Smooth muscle cell of the brain vasculature (primary cell): ENCODE measurements at regions not wholly inside any gene's neighbourhood (a gene's known extent, or its start where the extent isn't known, plus 50 kb on each side); places are given as distances from the start of the nearest gene placed in this dataset.

Experiments
- DNase-seq: peaks from one replicate; pipeline ENCODE4 v3.0.0-alpha.2; 2012; ENCODE audit warnings: low read depth, low spot score

DNA sequence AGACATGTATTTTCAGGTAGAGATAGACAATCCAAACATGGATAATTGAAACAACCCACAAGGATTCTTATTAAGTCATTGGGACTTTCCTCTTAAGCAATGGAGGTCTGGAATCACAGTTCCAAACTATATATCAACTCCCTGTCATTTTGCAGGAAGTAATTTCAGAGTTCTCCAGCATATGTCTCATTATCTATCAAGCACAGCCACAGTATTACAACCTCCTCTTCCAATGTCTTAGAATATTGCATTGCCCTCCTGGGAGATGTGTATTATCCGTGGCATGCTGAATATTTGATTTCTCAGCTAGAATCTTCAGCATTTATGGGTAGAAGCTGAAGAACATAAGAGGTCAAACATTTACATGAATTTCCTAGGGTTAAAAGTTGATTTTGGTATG lies 1255.8 kb downstream of the SORCS1 start:
- no peak for DNase-seq

DNA sequence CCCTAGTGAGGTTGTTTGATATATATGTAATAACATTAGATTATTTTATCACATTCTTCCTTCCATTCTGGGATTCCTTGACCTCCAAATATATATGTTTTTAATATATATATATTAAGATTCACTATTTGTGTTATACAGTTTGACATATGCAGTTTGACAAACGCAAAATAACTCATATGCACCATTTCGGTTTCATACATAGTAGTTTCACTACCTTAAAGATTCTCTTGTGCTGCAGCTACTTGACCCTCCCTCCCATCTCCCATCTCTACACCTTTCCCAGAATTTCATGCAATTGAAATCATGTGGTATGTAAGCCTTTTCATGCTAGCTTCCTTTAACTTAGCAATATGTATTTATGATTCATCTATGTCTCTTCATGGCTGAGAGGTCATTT lies 1244.4 kb downstream of the SORCS3 start:
- no peak for DNase-seq

DNA sequence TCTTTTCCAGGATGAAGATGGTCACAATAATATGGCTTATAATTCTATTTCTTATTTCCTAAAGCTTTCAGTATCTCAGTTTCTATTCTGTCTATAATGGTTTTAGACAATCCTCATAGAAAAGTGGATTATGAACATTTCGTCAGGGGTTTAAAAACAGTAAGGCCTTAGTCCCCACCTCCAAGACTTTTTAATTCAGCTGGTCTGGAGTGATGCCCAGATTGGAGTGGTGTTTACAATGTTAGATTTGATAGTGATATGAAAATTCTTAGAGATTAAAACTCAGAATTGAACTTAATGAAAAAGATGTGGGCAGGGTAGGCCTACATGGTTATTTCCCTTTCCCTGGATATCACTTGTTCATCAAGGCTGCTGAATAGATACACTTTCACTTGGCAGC lies 1238.3 kb downstream of the SORCS3 start:
- DNase-seq, result no peak

DNA sequence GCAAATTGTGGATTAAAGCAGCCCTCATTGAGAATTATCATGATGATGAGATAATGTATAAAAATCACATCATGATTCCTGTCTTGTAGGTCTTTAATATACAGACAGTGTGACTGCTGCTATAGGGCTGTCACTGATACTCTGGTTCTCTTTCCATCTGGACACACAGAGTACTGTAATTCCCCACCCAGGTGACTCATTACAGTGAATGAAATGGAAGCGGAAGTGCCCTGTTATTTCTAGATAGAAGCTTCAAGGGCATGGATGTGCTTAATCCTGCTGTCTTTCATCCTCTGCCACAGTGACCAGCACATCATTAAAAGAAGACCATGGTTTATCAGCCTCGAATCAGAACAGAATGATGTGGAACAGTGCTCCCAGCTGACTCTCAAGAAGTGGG lies 1234.0 kb downstream of the SORCS3 start:
- DNase-seq, result no peak

DNA sequence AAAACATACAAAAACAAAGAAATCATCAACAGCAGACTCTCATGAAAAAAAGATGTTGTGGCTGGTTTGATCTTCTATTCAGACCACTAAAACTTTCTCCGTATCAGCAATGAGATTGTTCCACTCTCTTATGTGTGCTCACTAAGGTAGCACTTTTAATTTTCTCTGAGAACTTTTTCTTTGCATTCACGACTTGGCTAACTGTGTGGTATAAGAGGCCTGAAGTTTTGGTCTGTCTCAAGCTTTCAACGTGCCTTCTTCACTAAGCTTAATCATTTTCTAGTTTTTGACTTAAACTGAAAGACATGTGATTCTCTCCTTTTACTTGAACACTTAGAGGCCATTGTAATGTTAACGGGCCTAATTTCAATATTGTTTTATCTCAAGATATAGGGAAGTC lies 1231.6 kb downstream of the SORCS3 start:
- DNase-seq, result no peak

- DNase-seq, result no peak
Observed at GRCh38 chr10:105868935-105869334, 1227.8 kb downstream of the SORCS3 start.

GRCh38 chr10:105864854-105865253 lies 1223.8 kb downstream of the SORCS3 start:
- DNase-seq, result no peak

- DNase-seq, result no peak
Observed at GRCh38 chr10:105857268-105858264, 1216.5 kb downstream of the SORCS3 start.

GRCh38 chr10:105855791-105856190 lies 1214.7 kb downstream of the SORCS3 start:
- no peak for DNase-seq

- DNase-seq, result no peak
Observed at GRCh38 chr10:105844676-105845570, 1203.8 kb downstream of the SORCS3 start.

GRCh38 chr10:105844241-105844640 lies 1203.2 kb downstream of the SORCS3 start:
- DNase-seq, result no peak

GRCh38 chr10:105843786-105844185 lies 1202.7 kb downstream of the SORCS3 start:
- DNase-seq, result no peak

DNA sequence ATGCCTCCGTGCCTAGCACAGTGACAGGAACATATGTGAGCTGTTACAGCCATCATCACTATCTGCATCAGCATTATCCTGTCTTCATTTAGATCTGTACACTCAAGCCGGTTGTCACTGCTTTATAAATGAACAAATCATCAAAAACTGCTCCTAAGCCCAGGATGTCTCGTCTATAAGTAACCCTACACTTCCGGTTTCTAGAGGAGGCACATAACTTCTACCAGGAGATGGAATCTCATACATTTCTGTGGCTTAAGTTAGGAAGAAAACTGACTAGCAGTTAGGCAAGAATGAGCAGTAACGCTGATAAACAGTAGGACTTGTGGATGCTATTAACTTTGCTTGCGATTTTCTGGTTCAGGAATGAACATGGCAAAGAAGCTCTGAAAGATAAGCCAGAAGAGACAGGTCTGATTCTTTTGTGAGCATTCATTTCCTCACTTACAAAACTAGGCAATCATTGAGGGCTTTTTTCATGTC lies 1199.2 kb downstream of the SORCS3 start:
- DNase-seq, result no peak

GRCh38 chr10:105838392-105838791 lies 1197.3 kb downstream of the SORCS3 start:
- DNase-seq, result no peak

DNA sequence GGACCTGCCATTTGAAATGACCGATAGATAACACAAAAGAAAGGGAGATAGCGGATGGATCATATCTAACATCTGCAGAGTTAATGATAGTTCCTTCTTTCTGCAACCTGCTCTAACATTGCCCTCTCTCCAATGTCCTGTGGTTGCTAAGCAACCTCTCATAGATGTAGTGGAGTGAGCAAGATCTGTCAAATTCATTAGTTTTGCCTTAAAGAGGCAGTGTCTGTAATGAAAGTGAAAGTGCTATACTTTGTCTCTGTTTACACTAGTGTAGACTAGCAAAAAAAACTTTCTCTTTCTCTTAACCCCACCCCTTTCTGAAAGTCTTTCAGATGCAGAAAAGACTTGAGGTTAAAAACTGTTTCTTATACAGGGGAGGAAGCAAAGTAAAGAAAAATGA lies 1196.9 kb downstream of the SORCS3 start:
- DNase-seq, result no peak

DNA sequence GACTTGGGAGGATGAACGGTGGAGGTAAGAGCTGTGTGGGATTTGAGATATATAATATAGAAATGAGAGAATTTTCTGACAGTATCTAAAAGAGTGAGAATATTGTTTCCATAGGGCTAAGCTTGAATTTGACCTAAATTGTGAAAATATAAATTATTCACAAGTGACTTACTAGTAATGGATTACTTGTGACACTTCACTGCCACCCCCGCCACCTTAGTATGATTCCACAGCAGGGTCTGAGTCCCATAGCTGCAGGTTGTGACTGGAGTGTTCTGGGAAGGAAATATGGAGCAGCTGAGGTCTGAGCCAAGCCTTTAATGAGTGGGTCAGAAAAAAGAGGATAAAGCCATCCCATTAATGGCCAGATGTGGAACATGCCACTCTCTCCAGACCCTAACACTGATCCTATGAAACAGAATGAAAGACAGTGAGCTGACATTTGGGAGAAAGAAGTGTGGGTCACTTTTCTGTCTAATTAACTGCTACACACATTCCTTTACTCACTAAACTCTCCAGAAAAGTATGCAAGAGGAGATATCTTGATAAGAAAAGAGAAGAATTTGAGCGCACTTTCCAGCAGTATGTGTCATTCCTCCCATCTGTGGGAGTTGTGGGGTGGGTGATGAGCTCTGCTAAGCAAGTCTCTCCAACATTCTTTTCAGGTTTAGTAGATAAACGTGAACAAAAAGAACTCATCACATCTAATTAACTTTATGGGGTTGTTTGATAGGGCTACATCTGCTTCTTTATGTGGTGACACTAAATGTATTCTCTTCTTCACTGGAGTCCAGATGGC lies 1193.4 kb downstream of the SORCS3 start:
- DNase-seq, result no peak

DNA sequence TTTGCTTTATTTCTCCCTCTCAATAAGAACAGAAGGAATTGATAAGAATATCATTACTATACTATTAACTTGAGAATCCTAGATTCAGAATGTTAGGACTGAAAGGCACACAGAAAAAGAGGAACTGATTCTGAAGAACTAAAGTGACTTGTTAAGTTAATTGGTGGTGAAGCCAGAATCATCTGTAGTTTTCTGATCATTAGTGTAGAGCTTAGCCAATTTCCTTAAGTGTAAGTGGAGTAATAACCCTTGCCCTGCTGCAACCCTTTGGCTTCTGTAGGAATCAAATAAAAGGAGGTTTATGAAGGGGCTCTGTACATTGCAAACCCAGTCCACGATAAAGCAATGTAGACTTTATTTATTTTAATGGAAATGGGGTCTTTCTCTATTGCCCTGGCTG lies 1186.0 kb downstream of the SORCS3 start:
- DNase-seq, result no peak

GRCh38 chr10:105807935-105808587 lies 1167.0 kb downstream of the SORCS3 start:
- DNase-seq, result no peak

DNA sequence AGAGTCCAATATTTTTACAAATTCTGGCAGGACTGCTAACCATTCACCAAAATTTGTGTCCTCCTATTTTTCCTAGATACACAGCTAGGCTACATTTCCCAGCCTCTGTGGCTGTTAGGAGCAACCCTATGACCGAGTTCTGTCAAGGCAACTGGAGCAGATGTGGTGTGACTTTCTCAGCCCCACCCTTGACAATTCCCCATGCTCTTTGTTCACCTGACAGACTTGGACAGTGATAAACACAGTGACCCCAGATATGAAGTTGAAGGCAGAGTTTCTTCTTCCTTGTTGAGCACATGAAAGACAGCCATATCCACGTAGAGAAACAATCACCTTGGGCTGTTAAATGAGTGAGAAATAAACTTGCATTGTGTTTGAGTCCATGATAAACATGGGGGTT lies 1162.1 kb downstream of the SORCS3 start:
- DNase-seq, result no peak

DNA sequence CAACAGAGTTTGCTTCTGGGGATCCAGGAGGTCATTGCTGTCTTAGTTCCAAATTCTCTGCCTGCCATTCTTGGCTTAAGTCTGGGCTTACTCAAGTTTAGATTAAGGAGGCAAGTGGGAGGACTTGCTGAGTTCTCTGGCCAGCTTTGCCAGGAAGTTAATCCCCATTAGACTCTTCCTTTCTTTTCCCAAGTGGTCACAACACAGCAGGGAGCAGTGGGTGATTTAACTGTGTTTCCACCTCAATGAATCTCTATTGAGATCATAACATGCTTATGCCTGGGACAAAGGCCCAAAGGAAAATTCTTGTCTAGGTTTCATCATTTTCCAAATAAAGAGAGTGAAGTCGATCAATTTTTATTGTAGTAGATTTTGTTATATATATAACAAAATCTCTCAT lies 1159.6 kb downstream of the SORCS3 start:
- no peak for DNase-seq

DNA sequence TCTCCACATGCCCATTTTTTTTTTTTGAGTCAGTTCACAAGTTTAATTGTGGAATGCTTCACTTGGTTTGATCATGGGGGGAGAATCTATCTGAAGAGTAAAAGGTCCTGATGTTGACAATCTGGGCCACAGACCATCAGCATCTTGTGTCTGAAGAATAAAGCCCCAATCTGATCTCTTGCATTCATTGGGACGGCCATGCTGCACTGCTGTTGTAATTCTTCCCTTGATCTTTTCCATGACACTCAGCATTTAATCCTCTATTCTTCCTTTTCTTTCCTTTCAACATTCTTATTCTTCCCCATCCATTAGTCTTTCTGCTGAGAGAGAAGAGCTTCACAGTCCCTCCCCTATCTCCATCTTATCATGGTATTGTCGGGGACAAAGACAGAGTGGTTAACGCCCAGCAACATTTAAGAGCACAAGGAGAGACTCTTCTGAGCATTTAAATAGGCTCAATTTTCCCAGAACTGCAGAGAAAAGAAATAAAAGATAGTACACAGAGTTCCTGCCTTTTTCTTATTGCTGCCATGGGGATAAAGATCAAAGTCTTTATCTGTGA lies 1157.3 kb downstream of the SORCS3 start:
- no peak for DNase-seq
